HG02642 (cell line): ENCODE measurements at regions not wholly inside any gene's neighbourhood (a gene's known extent, or its start where the extent isn't known, plus 50 kb on each side); places are given as distances from the start of the nearest gene placed in this dataset.

ENCODE experiments used
- ATAC-seq: cut with Tn5 transposase; IDR thresholded peaks from one replicate; pipeline ENCODE4 v1.9.1; 2021; ENCODE audit warnings: mild to moderate bottlenecking; ENCODE audit not compliant: unreplicated experiment, poor library complexity

DNA sequence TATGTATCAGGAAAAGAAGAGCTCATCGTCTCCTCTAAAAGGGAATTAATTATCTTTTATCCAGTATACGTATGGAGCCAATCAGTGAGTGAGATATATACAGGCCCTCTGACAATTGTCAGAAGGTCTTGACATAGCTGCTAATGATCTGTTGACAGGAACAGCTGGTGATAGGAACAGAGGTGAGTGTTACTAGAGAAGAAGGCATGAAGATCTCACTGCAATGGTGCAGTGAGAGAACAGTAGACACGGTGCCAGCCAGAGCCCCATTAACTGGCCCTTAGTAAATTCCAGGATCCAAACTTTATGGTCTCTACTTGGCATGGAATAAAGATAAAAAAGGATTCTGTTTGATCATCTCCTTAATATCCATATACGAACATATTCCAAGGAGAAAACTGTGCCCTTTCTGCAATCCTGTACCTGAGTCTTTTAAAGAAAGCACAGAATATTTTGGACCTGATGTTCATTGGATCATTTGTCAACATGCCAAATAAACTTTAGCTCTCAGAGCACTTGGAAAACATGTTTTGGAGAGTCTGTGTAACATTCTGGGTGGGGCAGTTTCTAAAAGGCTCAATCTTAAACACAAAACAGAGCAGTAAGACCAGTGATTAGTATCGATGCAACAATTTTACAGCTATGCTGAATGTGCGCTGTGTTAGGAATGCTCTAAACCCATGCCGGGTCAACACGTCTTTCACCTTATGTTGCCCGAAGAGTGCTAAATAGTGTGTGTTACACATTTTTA, 135.8 kb upstream of the CITED2 start:
- no peak for ATAC-seq

DNA sequence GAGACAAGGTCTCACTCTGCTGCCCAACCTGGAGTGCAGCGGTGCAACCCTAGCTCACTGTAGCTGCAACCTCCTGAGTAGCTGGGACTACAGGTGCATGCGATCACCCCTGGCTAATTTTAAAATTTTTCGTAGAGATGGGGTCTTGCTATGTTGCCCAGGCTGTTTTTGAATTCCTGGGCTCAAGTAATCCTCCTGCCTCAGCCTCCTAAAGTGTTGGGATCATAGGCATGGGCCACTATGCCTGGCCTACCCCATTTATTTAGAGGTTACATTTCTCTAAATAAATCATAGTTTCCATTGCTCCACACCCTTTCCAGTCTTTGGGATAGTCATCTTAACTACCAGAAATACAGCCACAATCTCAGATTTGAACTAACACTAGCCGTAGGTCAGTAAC, 134.7 kb upstream of the CITED2 start:
- ATAC-seq, result no peak

DNA sequence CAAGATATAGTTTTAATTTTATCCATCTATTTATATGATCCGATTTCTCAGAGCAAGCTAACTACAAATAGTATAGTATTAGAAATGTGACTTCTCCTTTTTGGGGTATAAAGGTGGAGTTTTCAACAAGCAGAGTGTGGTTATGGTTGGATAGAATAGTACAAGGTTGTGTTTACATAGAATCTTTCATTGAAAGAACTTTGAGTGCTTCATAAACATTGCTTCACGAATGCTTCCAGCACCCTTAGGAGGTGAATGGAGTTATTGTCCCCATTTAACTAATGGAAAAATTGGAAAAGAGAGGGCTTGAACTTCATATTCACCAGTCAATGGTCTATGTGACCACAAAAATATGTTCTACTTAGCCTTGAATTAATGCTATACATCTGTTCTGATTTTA, 134.1 kb upstream of the CITED2 start:
- ATAC-seq, result no peak

DNA sequence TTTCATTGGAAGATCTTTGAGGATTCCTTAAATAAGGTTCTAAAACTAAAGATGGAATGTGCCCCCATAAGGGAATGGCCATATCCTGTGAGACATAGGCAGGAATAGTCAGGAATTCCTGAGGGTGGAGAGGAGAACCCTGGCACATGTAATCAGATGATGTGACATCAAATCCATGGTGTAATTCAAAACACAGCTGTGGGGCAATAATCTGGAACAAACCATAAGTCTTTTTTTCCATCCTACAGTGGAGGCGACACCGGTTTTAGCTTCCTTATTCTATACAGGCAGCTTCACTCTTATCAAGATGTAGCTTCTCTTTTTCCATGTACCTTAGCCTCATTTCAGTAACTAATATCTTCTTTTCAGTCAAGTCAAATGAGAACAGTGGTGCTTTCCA, 133.6 kb upstream of the CITED2 start:
- ATAC-seq, result no peak

DNA sequence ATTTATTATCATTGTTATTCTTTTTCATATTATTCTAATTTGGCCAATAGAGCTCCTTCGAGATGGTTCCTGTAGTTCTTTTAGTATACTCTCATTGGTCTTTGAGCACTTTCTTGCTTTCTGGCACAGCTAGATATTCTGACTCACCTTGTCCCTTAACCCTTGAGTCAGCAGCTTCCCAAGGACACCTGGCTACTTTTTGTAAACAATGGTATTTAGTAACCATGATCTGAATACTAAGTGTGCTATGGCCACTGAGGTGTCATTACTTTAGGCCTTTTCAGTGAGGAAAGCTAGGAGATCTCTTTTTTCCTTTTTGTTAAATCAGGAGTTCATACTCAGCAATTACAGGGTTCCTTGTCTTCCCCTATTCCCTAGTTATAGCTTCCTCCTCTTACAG, 126.5 kb upstream of the CITED2 start:
- no peak for ATAC-seq

DNA sequence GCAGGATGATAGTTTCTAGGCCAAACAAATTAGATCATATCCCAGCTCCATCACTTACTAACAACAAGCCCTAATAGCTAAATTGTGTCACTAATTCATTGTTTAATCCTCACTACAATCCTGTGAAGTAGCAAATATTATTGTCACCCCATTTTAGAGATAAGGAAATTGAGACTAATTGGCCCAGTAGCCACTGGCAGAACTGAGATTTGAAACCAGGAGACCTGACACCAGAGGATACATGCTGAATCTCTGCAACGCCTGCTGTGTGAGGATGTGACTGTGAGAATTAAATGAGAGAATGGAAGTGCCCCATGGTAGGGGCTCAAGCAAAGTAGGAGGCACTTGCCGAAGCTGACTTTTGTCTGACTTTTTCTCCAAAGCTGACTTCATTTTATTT, 124.3 kb upstream of the CITED2 start:
- ATAC-seq, result no peak

DNA sequence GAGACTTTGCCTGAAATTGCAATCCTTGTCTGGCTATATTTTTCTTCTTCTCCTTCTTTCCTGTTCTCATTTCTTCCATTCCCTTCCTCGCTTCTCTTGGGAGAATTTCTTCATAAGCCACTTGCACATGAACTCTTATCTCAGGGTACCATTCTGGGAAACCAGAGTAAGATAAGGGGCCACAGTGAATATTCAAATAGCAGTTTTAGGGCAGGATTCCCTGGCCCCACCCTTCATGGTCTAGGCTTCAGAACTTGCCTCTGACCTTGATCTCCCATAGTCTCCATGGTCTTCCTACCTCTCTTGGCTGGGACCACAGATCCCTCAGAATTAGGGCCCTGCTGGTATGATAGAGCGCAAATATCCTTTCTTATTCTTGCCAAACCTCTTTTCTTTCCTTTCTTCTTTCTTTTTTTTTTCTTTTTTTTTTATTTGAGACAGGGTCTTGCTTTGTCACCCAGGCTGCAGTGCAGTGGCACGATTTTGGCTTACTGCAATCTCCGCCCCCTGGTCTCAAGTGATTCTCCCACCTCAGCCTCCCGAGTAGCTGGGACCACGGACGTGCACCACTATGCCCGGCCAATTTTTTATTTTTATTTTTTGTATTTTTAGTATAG, 123.0 kb upstream of the CITED2 start:
- ATAC-seq, result no peak

DNA sequence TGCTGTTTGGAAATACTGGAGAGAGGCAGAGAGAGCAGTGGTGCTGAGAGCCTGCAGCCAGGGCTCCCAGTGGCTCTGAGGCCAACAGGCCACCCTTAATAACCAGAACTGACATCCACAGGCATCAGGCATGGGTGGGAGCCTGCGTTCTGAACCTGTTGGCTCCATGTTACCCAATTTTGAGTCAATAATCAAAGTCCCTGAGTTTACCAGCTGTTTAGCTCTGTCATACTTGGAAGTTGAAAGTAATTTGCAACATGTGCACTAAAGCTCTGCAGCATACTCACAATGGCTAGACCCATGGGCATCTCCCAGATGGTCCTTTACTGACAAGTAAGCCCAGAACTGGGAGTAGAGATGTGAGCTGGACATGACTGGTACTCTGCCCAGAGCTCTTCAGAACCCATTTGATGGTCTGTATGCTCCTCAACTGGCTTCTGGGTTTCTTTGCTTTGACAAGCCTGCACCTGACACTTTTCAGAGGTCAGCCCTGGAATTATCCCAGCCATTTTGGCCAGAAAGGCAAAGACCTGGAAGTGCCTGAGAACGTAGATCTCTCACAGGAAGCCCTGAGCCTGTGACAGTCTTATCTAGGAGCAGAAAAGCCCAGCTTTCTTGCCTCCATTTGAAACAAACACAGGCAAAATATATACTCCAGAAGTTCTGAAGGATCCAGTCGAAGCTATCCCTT, 122.4 kb upstream of the CITED2 start:
- no peak for ATAC-seq

DNA sequence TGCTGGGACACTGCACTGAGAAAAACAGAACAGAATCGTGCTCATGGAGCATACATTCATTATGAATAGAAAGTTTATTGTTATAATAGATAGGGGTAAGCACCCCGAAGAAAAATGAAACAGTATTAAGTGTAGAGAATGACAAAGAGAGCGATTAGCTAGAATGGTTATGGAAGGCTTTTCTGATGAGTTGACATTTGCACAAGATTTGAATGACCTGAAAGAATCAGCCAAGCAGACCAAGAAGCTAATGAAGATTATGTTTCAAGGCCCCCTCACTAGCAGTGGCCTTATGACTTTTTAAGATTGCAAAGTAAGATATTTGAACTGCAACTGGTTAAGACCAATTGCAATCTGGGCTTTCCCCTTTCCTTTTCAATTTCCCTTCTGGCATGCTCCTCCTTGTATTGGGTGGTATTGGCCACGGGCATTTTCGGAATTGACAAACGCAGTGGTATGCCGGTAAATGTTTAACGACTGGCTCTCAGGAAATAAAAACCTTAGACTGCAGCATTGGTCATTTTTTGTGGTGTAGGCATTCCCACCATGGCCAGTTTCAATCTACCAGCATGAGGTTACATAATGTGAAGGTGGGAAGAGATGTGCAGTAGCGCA, 120.0 kb upstream of the CITED2 start:
- ATAC-seq, result no peak

DNA sequence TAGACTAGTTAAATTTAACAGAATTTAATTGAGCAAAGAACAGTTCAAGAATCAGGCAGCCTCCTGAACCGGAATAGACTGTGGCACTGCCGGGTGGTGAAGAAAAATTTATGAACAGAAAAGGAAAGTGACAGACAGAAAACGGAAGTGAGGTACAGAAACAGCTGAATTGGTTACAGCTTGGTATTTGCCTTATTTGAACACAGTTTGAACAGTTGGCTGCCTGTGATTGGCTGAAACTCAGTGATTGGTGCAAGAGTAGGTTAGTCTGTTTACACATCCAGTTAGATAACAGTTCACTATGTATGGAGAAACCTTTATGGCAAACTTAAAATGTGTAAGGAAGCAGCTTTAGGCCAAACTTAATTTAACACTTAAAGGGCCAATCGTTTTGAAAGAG, 116.0 kb upstream of the CITED2 start:
- ATAC-seq, result peak; percentile 74

DNA sequence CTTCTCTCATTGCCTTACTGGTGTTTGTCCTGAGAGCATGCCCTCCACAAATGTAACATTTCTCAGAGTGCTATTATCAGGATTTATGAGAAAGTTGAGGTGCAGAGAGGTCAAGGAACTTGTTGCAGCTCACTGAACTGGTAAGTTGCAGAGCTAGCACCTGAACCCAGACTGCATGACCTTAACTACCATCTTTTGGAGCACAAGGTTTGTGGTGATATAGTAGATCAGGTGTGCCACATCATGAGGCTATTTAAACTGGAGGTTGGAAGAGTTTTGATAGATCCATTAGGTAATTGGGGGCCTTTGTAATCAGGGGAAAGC, 112.0 kb upstream of the CITED2 start:
- no peak for ATAC-seq

DNA sequence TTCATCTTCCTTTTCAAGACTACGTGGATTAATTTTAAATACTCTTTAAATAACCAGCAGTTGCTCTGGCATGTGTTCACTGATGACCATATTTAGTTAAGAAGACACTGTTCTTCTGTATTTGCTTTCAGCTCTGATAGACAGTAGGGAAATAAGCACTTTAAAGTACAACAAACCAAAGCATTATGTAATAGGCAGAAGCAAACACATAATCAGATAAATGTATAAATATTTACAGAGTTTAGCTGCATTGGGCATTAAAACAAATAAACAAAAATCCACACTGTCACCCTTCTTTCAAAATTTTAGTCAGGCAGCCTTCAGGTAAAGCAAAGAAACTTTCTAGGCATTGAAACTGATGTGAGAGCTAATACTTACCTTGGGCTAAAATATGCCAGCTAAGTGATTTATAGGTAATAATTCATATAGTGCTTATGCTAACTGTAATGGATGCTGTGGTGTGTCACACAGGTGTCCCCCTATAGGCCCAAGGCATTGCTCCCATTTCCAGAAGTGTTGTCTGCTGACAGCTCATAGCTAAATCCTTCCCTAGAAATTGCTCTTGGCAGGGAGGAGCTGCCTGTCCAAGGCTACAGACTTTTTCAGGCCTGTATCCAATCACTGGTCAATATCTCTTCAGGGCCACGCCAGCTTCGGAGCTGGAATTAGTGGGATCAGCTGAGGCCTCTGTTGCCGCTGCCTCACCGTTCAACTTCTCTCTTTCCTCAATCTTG, 111.5 kb upstream of the CITED2 start:
- no peak for ATAC-seq

DNA sequence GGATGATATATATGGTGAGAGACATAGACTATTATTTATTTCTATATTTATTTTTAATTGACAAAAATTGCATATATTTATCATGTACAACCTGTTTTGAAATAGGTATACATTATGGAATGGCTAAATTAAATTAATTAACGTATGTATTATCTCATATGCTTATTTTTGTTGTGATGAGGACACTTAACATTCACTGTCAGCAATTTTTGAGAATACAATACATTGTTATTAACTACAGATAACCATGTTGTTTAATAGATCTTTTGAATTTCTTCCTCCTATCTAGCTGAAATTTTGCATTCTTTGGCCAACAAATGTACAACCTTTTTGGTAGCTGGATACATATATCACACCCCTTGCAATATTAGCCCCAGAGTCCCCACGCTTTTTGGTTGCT, 110.7 kb upstream of the CITED2 start:
- ATAC-seq, result no peak

DNA sequence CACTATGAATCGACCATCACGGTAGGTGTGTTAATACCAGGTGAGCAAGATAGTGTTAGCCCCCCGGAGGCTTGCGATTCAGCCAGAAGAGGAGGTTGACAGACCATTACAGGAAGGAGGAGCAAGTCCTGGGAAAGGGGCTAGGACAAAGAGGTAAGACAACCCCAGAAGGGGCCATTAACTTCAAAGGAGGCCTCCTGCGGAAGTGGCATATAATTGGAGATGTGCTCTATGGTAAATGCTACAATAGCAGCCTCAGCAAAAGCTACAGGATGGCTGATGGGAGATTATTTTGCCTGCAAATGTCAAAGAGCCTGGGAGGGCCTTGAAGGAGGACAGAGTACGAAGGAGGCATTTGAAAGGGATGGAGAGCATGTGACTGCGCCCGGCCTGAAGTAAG, 108.6 kb upstream of the CITED2 start:
- no peak for ATAC-seq

DNA sequence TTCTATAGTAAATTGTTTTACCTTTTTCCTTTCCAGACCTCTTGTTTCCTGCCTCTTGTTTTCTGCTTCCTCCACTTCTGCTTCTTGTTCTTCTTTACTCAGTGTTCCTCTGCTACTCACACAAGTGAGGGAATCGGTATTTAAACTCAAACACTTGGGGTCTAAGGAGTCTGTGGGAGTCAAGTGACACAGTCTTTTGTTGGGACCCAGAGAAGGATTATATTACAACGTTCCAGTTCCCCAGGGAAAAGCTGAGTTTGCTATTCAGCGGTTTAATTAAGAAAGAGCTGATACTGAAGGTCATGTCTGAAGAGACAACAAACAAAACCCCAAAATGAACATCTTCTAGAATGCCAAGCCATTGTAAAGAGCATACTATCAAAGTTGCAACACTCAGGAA, 107.8 kb upstream of the CITED2 start:
- ATAC-seq, result no peak

DNA sequence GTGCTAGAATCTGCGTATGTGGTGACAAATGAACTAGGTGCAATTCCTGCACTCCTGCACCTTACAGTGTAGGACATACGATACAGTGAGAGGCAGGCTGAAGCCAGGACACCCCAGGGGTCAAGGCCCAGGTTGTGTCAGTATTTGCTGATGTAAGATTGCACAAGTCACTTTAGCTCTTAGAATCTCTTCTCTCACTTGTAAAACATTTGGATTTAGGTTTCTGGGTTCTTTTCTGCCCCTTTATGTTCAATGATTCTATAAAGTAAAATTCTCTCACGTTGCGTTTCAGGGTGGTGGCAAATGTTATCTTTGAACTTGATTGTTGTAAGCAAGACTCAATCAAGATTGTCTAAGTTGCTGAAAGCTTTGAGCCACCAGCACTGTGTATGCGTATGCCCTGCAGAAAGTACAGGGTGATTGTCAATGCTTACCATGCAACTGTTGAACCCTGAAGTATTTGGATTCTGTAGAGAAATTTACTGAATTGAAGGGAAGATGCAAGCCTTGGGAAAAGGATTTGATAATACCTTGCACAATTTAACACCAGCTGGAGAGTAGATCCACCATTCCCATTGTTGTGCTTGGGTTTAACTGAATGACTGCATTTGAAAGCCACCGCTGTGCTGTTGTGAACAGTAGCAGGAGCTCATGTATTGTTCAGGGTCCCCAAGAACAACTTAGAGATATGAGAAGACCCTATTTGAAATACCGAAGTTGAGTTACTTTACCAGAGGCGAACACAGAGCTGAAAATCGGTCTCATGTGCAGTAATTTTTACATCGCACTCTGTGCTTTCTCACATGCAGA, 106.1 kb upstream of the CITED2 start:
- no peak for ATAC-seq

DNA sequence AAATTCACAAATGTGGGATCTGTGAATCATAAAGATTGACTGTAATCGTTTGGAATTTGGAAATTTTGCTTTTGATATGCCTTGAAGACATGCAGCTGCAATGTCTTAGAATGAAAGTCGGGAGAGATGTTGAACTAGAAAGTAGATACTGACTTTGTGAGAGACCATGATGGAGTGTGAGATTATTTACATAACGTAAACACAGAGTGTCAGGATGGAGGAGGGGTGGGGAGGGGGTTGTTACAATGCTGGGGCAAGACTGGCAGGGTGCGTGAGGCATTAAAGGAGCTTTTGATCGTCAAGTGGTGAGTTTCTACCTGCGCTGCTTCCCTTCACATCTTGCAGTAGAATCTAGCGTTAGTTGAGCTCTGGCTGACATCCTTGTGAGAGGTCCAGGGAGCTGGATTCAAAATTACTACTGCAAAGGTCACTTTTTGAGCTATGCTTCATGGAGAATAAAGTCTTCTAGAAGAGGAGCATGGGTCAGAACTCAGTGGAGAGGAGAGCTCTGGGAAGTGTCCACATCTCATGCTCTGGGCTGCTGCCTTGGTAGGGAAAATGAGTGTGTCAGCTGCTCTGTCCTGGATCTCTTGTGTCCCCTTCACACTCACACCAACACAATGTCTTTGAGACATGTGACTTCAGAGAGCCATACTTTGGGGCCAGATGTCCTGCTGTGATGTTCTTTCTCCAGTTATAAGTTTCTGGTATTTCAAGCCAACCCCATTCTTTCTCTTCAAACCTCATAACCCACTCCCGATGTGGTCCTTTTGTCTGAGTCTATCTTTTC, 105.2 kb upstream of the CITED2 start:
- ATAC-seq, result no peak

DNA sequence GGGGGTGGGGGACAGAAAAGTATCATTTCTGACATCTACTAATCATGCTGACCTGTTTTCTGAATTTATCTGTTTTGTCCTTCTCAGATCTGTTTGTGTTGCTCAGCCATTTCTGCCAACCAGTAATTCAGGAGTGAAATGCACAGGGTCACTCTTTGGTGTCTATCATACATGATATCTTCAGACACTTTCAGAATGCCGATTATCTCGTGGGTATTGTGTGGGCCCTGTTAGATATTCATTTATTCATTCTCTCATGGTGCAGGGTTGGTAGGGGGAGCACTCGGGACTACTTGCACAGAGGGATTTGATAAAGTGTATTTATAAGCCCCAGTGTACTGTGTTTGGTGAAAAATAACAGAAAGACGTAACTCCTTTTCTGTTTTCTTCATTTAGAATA, 101.2 kb upstream of the CITED2 start:
- no peak for ATAC-seq

DNA sequence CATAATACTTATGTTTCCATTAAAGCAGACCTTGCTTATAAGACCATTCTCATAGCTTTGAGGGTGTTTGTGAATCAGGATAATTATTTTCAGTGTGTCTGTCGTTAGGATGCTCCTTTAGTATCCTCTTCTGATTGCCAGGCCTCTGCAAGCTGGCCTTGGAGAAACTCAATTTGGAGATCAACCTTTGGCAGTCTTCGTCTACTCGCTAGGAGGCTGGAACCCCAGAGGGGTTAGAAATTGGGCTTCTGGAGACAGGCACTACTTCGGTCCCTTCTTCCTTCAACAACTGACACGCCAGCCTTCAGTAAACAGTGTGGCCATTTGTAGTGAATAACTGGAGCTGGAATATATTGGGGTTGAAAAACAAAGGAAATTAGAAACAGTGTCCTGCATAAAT, 100.8 kb upstream of the CITED2 start:
- ATAC-seq, result no peak
